ENCODE measurements at regions not wholly inside any gene's neighbourhood (a gene's known extent, or its start where the extent isn't known, plus 50 kb on each side); places are given as distances from the start of the nearest gene placed in this dataset.

- no peak for TF ChIP-seq CTCF (IDR thresholded peaks at IDR 0.05; ENCODE audit: insufficient read depth, low read length)
Observed at GRCh38 chr13:38283346-38283745, 66.3 kb upstream of the UFM1 start.

GRCh38 chr13:38265132-38265497, 84.5 kb upstream of the UFM1 start:
- no peak overlapping the region for H3K4me3 ChIP-seq (ENCODE audit: low read depth, low read length)
- TF ChIP-seq CTCF (IDR thresholded peaks at IDR 0.05; ENCODE audit: insufficient read depth, low read length): no peak
- no peak for DNase-seq (ENCODE audit: low read depth)

More at GRCh38 chr13:38283346-38283745, 66.3 kb upstream of the UFM1 start:
- peak; percentile 12 for DNase-seq (ENCODE audit: low read depth)
- H3K4me3 ChIP-seq (ENCODE audit: low read depth, low read length): no peak overlapping the region

- TF ChIP-seq CTCF (IDR thresholded peaks at IDR 0.05; ENCODE audit: insufficient read depth, low read length): no peak
- no peak for DNase-seq (ENCODE audit: low read depth)
- H3K4me3 ChIP-seq (ENCODE audit: low read depth, low read length): no peak overlapping the region
Observed at GRCh38 chr13:38264363-38265131, 85.1 kb upstream of the UFM1 start.

GRCh38 chr13:38262211-38262610, 87.4 kb upstream of the UFM1 start:
- no peak overlapping the region for H3K4me3 ChIP-seq (ENCODE audit: low read depth, low read length)
- no peak for TF ChIP-seq CTCF (IDR thresholded peaks at IDR 0.05; ENCODE audit: insufficient read depth, low read length)
- DNase-seq (ENCODE audit: low read depth): peak; percentile 70

GRCh38 chr13:38255600-38255999, 94.1 kb upstream of the UFM1 start:
- DNase-seq (ENCODE audit: low read depth): no peak
- TF ChIP-seq CTCF (IDR thresholded peaks at IDR 0.05; ENCODE audit: insufficient read depth, low read length): no peak
- no peak overlapping the region for H3K4me3 ChIP-seq (ENCODE audit: low read depth, low read length)

GRCh38 chr13:38239874-38240273, 109.8 kb upstream of the UFM1 start:
- no peak for DNase-seq (ENCODE audit: low read depth)
- TF ChIP-seq CTCF (IDR thresholded peaks at IDR 0.05; ENCODE audit: insufficient read depth, low read length): no peak
- H3K4me3 ChIP-seq (ENCODE audit: low read depth, low read length): no peak overlapping the region

GRCh38 chr13:38228322-38228721, 121.3 kb upstream of the UFM1 start:
- no peak for TF ChIP-seq CTCF (IDR thresholded peaks at IDR 0.05; ENCODE audit: insufficient read depth, low read length)
- no peak overlapping the region for H3K4me3 ChIP-seq (ENCODE audit: low read depth, low read length)
- no peak for DNase-seq (ENCODE audit: low read depth)

Measured in fibroblast of the aortic adventitia (primary cell).